H1 (cell line): ENCODE measurements at regions not wholly inside any gene's neighbourhood (a gene's known extent, or its start where the extent isn't known, plus 50 kb on each side); places are given as distances from the start of the nearest gene placed in this dataset.

Experiments
- CBX8 ChIP-seq: fragments of 300-800, 300-1000 bp; sonication (generic); IDR thresholded peaks from 2 replicates; pipeline ENCODE4 v1.7.1; 2016; ENCODE audit warnings: low read depth, low read length, borderline replicate concordance

GRCh38 chr1:5110508-5110907, 456.1 kb downstream of the AJAP1 start (continued):
- TF ChIP-seq CBX8, result no peak
- TF ChIP-seq, all 59 proteins: peak for 0
